ENCODE measurements at regions not wholly inside any gene's neighbourhood (a gene's known extent, or its start where the extent isn't known, plus 50 kb on each side); places are given as distances from the start of the nearest gene placed in this dataset.

DNA sequence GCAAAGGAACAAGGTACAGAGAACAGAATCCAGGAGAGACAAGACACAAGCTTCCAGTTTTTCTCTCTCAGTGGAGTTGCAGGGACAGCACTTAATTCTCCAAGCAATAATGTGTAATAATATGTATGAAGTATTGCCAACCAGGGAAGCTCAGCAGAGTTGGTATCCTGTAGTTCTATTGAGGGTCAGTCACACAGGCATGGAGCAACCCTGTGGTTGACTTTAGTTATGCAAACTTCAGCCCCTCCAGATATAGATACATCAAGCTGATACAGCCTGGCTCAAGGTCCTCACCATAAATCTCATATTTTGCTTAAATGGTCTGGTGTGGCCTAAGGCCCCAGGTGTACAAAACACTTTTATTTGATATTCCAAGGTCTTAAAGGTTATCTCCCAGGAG lies 248.6 kb upstream of the EPHA5 start:
- Mint-ChIP-seq H3K4me3 (no peak overlapping the region), H3K4me1 (ENCODE audit: unreplicated experiment) (peaks cover 4% of the 10 kb centered on the region), H3K27me3 (no peaks in the 10 kb centered on the region), H3K27ac (no peak overlapping the region), H3K36me3 (no peaks in the 10 kb centered on the region), H3K9me3 (no peaks in the 10 kb centered on the region)
- no peak for DNase-seq (ENCODE audit: extremely low spot score, unreplicated experiment)
- TF ChIP-seq, protein P1, sequence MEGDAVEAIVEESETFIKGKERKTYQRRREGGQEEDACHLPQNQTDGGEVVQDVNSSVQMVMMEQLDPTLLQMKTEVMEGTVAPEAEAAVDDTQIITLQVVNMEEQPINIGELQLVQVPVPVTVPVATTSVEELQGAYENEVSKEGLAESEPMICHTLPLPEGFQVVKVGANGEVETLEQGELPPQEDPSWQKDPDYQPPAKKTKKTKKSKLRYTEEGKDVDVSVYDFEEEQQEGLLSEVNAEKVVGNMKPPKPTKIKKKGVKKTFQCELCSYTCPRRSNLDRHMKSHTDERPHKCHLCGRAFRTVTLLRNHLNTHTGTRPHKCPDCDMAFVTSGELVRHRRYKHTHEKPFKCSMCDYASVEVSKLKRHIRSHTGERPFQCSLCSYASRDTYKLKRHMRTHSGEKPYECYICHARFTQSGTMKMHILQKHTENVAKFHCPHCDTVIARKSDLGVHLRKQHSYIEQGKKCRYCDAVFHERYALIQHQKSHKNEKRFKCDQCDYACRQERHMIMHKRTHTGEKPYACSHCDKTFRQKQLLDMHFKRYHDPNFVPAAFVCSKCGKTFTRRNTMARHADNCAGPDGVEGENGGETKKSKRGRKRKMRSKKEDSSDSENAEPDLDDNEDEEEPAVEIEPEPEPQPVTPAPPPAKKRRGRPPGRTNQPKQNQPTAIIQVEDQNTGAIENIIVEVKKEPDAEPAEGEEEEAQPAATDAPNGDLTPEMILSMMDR (conservative IDR thresholded peaks at IDR 0.05): no peak

DNA sequence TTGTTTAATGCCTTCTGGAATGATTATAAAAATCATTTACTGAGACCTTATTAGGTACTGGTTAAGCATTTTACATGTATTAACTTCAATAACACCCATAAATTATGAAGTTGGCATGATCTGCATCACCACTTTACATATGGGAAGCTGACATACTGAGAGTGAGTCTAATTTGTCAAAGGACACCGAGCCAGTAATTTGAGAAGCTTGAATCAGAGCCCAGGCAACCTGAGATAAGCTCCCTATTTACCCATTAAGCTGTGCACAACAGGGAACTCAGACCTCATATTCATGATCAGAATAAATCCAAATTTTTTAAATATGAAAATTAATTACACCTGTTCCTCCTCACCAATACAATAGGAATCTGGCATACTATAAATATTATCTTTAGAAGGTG lies 247.9 kb upstream of the EPHA5 start:
- DNase-seq (ENCODE audit: extremely low spot score, unreplicated experiment): no peak
- H3K4me1 Mint-ChIP-seq (ENCODE audit: unreplicated experiment): peaks cover 4% of the 10 kb centered on the region
- TF ChIP-seq, protein P1 (conservative IDR thresholded peaks at IDR 0.05): no peak
- H3K4me3 Mint-ChIP-seq: no peak overlapping the region
- no peaks in the 10 kb centered on the region for H3K27me3 Mint-ChIP-seq
- H3K36me3 Mint-ChIP-seq: no peaks in the 10 kb centered on the region
- no peaks in the 10 kb centered on the region for H3K9me3 Mint-ChIP-seq
- H3K27ac Mint-ChIP-seq: no peak overlapping the region

GRCh38 chr4:65917486-65917885 lies 247.2 kb upstream of the EPHA5 start:
- no peak overlapping the region for H3K4me3 Mint-ChIP-seq
- no peaks in the 10 kb centered on the region for H3K36me3 Mint-ChIP-seq
- peaks cover 4% of the 10 kb centered on the region for H3K4me1 Mint-ChIP-seq (ENCODE audit: unreplicated experiment)
- no peak overlapping the region for H3K27ac Mint-ChIP-seq
- H3K27me3 Mint-ChIP-seq: no peaks in the 10 kb centered on the region
- TF ChIP-seq, protein P1 (conservative IDR thresholded peaks at IDR 0.05): no peak
- no peak for DNase-seq (ENCODE audit: extremely low spot score, unreplicated experiment)
- no peaks in the 10 kb centered on the region for H3K9me3 Mint-ChIP-seq

DNA sequence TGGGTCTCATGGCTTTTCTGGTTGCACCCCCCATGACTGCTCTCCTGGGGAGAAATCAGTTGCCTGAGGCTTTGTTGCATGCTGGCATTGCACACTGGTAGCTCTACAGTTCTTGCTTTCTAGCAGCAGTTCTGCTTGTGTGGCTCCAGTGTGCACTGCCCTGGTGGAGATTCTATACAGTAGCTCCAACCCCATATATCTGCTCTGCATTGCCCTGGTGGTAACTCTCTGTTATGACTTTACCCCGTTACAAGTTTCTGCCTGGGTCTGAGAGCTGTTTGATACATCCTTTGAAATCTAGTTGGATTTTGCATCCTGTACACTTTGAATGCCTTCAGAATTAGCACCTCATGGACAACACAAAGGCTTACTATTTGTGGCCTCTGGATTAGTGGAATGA lies 241.4 kb upstream of the EPHA5 start:
- Mint-ChIP-seq H3K27me3 (no peaks in the 10 kb centered on the region), H3K36me3 (no peaks in the 10 kb centered on the region), H3K9me3 (no peaks in the 10 kb centered on the region), H3K4me1 (ENCODE audit: unreplicated experiment) (no peaks in the 10 kb centered on the region), H3K4me3 (no peak overlapping the region), H3K27ac (no peak overlapping the region)
- TF ChIP-seq, protein P1 (conservative IDR thresholded peaks at IDR 0.05): no peak
- DNase-seq (ENCODE audit: extremely low spot score, unreplicated experiment): no peak

- TF ChIP-seq, protein P1 (conservative IDR thresholded peaks at IDR 0.05): no peak
Observed at GRCh38 chr4:65893957-65894755, 223.9 kb upstream of the EPHA5 start.

More at GRCh38 chr4:65893957-65894755, 223.9 kb upstream of the EPHA5 start:
- Mint-ChIP-seq H3K4me1 (ENCODE audit: unreplicated experiment) (no peaks in the 10 kb centered on the region), H3K27ac (no peak overlapping the region), H3K4me3 (no peak overlapping the region), H3K9me3 (peaks cover 5% of the 10 kb centered on the region), H3K36me3 (no peaks in the 10 kb centered on the region), H3K27me3 (no peaks in the 10 kb centered on the region)
- DNase-seq (ENCODE audit: extremely low spot score, unreplicated experiment): no peak
